SK-N-SH treated with all-trans-retinoic acid at 6 μM for 48 hours (cell line): ENCODE measurements at regions not wholly inside any gene's neighbourhood (a gene's known extent, or its start where the extent isn't known, plus 50 kb on each side); places are given as distances from the start of the nearest gene placed in this dataset.

Experiments
- ATAC-seq: fragments of 200-7000 bp; cut with Tn5 transposase; 3 replicates; pipeline ENCODE4 v1.9.1; 2020; ENCODE audit warnings: mild to moderate bottlenecking, moderate library complexity
- ARNTL ChIP-seq: fragments of 450-650 bp; formaldehyde crosslinking; IDR thresholded peaks from 2 replicates; pipeline ENCODE4 v1.5.0; 2020; ENCODE audit warnings: low read depth, mild to moderate bottlenecking, moderate library complexity, borderline replicate concordance
- CSDC2 ChIP-seq: fragments of 250-450 bp; sonication (Bioruptor Pico); IDR thresholded peaks from 2 replicates; pipeline ENCODE4 v1.5.0; 2020; ENCODE audit warnings: mild to moderate bottlenecking, moderate library complexity
- CSRNP3 ChIP-seq: fragments of 250-450 bp; sonication (Bioruptor Pico); IDR thresholded peaks from 2 replicates; pipeline ENCODE4 v1.5.1; 2021; ENCODE audit warnings: mild to moderate bottlenecking, moderate library complexity
- ESRRG ChIP-seq: fragments of 250-450 bp; sonication (Bioruptor Pico); IDR thresholded peaks from 2 replicates; pipeline ENCODE4 v1.6.1; 2021; ENCODE audit warnings: mild to moderate bottlenecking
- ISL1 ChIP-seq: fragments of 250-450 bp; sonication (Bioruptor Pico); IDR thresholded peaks from 2 replicates; pipeline ENCODE4 v2.1.2; 2022; ENCODE audit warnings: mild to moderate bottlenecking, moderate library complexity
- OSR1 ChIP-seq: fragments of 250-450 bp; sonication (Bioruptor Pico); IDR thresholded peaks from 2 replicates; pipeline ENCODE4 v1.8.0; 2022; ENCODE audit warnings: moderate library complexity, mild to moderate bottlenecking, inconsistent platforms
- PATZ1 ChIP-seq: fragments of 250-450 bp; sonication (Bioruptor Pico); IDR thresholded peaks from 2 replicates; pipeline ENCODE4 v1.8.0; 2020; ENCODE audit warnings: mild to moderate bottlenecking, moderate library complexity, borderline replicate concordance
- PPARA ChIP-seq: fragments of 250-450 bp; sonication (Bioruptor Pico); IDR thresholded peaks from 2 replicates; pipeline ENCODE4 v1.5.0; 2020; ENCODE audit warnings: mild to moderate bottlenecking, borderline replicate concordance
- RARB ChIP-seq: fragments of 250-450 bp; sonication (Bioruptor Pico); IDR thresholded peaks from 2 replicates; pipeline ENCODE4 v1.8.0; 2021; ENCODE audit warnings: mild to moderate bottlenecking, moderate library complexity
- SNAI2 ChIP-seq: fragments of 250-450 bp; sonication (Bioruptor Pico); IDR thresholded peaks from 2 replicates; pipeline ENCODE4 v1.5.0; 2020; ENCODE audit warnings: mild to moderate bottlenecking, moderate library complexity
- TCF4 ChIP-seq: fragments of 250-450 bp; sonication (Bioruptor Pico); IDR thresholded peaks from 2 replicates; pipeline ENCODE4 v1.8.0; 2021; ENCODE audit warnings: mild to moderate bottlenecking, moderate library complexity, borderline replicate concordance
- TOX ChIP-seq: fragments of 250-450 bp; sonication (Bioruptor Pico); IDR thresholded peaks from 2 replicates; pipeline ENCODE4 v1.8.0; 2021; ENCODE audit warnings: mild to moderate bottlenecking, moderate library complexity, borderline replicate concordance
- ZFP30 ChIP-seq: fragments of 450-650 bp; formaldehyde crosslinking; IDR thresholded peaks from 2 replicates; pipeline ENCODE4 v1.5.0; 2022; ENCODE audit warnings: mild to moderate bottlenecking, moderate library complexity
- ZNF70 ChIP-seq: fragments of 450-650 bp; formaldehyde crosslinking; IDR thresholded peaks from 2 replicates; pipeline ENCODE4 v1.5.0; 2020; ENCODE audit warnings: mild to moderate bottlenecking, moderate library complexity
- ZNF8 ChIP-seq: fragments of 450-650 bp; formaldehyde crosslinking; IDR thresholded peaks from 2 replicates; pipeline ENCODE4 v1.5.0; 2020; ENCODE audit warnings: mild to moderate bottlenecking, moderate library complexity
- TF ChIP-seq, protein P1 (sequence below): fragments of 250-450 bp; sonication (Bioruptor Pico); IDR thresholded peaks from 2 replicates; pipeline ENCODE4 v1.5.0; 2020; ENCODE audit warnings: mild to moderate bottlenecking, moderate library complexity
- TF ChIP-seq, protein P2 (sequence below): fragments of 250-450 bp; sonication (Bioruptor Pico); IDR thresholded peaks from 2 replicates; pipeline ENCODE4 v1.8.0; 2021; ENCODE audit warnings: low read depth, mild to moderate bottlenecking, moderate library complexity, borderline replicate concordance

DNA sequence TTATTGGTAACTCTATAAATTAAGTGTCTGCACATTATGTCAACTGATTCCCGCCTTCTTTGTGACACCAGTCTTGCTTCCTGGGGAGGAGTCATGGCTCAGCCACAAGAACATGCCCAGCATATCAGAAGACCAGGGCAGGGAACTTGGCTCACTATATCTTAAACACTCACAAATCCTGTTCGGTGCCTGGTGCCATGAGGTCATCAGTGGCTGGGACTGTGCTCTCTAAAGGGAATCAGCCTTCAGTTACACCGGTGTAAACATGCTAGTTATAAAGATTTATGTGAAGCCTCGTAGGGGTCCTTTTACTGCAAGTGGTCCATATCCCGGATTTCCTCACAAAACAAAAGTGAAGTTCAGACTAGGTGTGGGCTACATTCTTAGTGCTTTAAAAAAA is 73.1 kb upstream of the ZNF521 start:
- TF ChIP-seq PPARA (CRISPR knock-in tag) (no peak), CSRNP3 (CRISPR knock-in tag) (no peak), SNAI2 (CRISPR knock-in tag) (no peak), ZNF70 (CRISPR knock-in tag) (no peak), PATZ1 (CRISPR knock-in tag) (no peak), ISL1 (CRISPR knock-in tag) (no peak), ZFP30 (no peak), ARNTL (CRISPR knock-in tag) (no peak), ESRRG (no peak), CSDC2 (CRISPR knock-in tag) (no peak)
- TF ChIP-seq, protein P1, sequence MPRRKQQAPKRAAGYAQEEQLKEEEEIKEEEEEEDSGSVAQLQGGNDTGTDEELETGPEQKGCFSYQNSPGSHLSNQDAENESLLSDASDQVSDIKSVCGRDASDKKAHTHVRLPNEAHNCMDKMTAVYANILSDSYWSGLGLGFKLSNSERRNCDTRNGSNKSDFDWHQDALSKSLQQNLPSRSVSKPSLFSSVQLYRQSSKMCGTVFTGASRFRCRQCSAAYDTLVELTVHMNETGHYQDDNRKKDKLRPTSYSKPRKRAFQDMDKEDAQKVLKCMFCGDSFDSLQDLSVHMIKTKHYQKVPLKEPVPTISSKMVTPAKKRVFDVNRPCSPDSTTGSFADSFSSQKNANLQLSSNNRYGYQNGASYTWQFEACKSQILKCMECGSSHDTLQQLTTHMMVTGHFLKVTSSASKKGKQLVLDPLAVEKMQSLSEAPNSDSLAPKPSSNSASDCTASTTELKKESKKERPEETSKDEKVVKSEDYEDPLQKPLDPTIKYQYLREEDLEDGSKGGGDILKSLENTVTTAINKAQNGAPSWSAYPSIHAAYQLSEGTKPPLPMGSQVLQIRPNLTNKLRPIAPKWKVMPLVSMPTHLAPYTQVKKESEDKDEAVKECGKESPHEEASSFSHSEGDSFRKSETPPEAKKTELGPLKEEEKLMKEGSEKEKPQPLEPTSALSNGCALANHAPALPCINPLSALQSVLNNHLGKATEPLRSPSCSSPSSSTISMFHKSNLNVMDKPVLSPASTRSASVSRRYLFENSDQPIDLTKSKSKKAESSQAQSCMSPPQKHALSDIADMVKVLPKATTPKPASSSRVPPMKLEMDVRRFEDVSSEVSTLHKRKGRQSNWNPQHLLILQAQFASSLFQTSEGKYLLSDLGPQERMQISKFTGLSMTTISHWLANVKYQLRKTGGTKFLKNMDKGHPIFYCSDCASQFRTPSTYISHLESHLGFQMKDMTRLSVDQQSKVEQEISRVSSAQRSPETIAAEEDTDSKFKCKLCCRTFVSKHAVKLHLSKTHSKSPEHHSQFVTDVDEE (CRISPR knock-in tag): no peak
- TF ChIP-seq, protein P2, sequence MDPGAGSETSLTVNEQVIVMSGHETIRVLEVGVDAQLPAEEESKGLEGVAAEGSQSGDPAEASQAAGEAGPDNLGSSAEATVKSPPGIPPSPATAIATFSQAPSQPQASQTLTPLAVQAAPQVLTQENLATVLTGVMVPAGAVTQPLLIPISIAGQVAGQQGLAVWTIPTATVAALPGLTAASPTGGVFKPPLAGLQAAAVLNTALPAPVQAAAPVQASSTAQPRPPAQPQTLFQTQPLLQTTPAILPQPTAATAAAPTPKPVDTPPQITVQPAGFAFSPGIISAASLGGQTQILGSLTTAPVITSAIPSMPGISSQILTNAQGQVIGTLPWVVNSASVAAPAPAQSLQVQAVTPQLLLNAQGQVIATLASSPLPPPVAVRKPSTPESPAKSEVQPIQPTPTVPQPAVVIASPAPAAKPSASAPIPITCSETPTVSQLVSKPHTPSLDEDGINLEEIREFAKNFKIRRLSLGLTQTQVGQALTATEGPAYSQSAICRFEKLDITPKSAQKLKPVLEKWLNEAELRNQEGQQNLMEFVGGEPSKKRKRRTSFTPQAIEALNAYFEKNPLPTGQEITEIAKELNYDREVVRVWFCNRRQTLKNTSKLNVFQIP (CRISPR knock-in tag): no peak
- no peak for ATAC-seq

GRCh38 chr18:25423760-25424159 is 71.8 kb upstream of the ZNF521 start:
- TF ChIP-seq ARNTL (CRISPR knock-in tag) (no peak), ESRRG (no peak), TOX (no peak), TCF4 (CRISPR knock-in tag) (no peak), OSR1 (no peak), CSRNP3 (CRISPR knock-in tag) (no peak), ZNF70 (CRISPR knock-in tag) (no peak), ZFP30 (no peak), PATZ1 (CRISPR knock-in tag) (no peak), SNAI2 (CRISPR knock-in tag) (no peak), ISL1 (CRISPR knock-in tag) (no peak)
- TF ChIP-seq, protein P2 (CRISPR knock-in tag): no peak
- TF ChIP-seq, all 23 proteins: peak for 0
- ATAC-seq: no peak

DNA sequence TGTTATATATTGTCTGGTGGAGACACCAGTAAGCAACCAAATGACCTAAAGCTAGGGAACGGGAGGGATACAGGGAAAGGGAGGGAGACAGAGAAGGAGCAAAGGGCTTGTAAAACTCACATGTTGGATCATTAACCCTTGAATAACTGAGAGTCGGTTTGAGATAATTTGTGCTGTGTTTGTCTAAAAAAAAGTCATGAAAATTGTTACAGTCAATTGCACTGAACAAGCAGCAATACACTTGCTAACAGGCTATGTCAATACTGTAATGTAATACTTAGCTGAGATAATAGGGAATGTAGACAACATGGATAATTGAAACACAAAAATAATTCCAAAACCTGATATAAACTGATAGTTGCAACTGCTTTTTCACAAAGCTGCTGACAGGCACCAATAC is 71.3 kb upstream of the ZNF521 start:
- ATAC-seq: no peak
- TF ChIP-seq ZNF8 (CRISPR knock-in tag) (no peak), SNAI2 (CRISPR knock-in tag) (no peak), RARB (CRISPR knock-in tag) (no peak)
- TF ChIP-seq, protein P1 (CRISPR knock-in tag): no peak
- TF ChIP-seq, protein P2 (CRISPR knock-in tag): no peak
